HG03196 (cell line): ENCODE measurements at regions not wholly inside any gene's neighbourhood (a gene's known extent, or its start where the extent isn't known, plus 50 kb on each side); places are given as distances from the start of the nearest gene placed in this dataset.

Experiments used
- ATAC-seq: cut with Tn5 transposase; IDR thresholded peaks from one replicate; pipeline ENCODE4 v1.9.1; 2021; ENCODE audit not compliant: unreplicated experiment

- no peak for ATAC-seq
These were observed 263.4 kb downstream of the TTLL7 start for GRCh38 chr1:83735526-83735925.

- no peak for ATAC-seq
These were observed 264.5 kb downstream of the TTLL7 start for GRCh38 chr1:83734420-83734819.

GRCh38 chr1:83725735-83726360, 273.1 kb downstream of the TTLL7 start:
- no peak for ATAC-seq

GRCh38 chr1:83718338-83718737, 280.6 kb downstream of the TTLL7 start:
- no peak for ATAC-seq

- ATAC-seq, result no peak
These were observed 281.1 kb downstream of the TTLL7 start for GRCh38 chr1:83717785-83718184.

- ATAC-seq, result no peak
These were observed 282.3 kb downstream of the TTLL7 start for GRCh38 chr1:83716641-83717040.

GRCh38 chr1:83715550-83715949, 283.4 kb downstream of the TTLL7 start:
- ATAC-seq, result no peak

GRCh38 chr1:83709662-83710061, 289.3 kb downstream of the TTLL7 start:
- ATAC-seq, result no peak

GRCh38 chr1:83706354-83706938, 292.5 kb downstream of the TTLL7 start:
- ATAC-seq, result no peak

- ATAC-seq, result no peak
These were observed 293.8 kb downstream of the TTLL7 start for GRCh38 chr1:83705091-83705490.

- ATAC-seq, result no peak
These were observed 294.6 kb downstream of the TTLL7 start for GRCh38 chr1:83704350-83704749.

- no peak for ATAC-seq
These were observed 296.6 kb downstream of the TTLL7 start for GRCh38 chr1:83702356-83702755.

GRCh38 chr1:83701355-83701754, 297.6 kb downstream of the TTLL7 start:
- no peak for ATAC-seq

GRCh38 chr1:83698644-83699043, 300.3 kb downstream of the TTLL7 start:
- ATAC-seq, result no peak

GRCh38 chr1:83697961-83698360, 301.0 kb downstream of the TTLL7 start:
- no peak for ATAC-seq

GRCh38 chr1:83697220-83697619, 301.7 kb downstream of the TTLL7 start:
- ATAC-seq, result no peak

GRCh38 chr1:83694449-83694848, 304.5 kb downstream of the TTLL7 start:
- no peak for ATAC-seq

GRCh38 chr1:83693427-83694126, 305.4 kb downstream of the TTLL7 start:
- ATAC-seq, result no peak

- ATAC-seq, result no peak
These were observed 306.2 kb downstream of the TTLL7 start for GRCh38 chr1:83692524-83693381.

GRCh38 chr1:83691953-83692500, 306.9 kb downstream of the TTLL7 start:
- no peak for ATAC-seq
